ENCODE measurements at regions not wholly inside any gene's neighbourhood (a gene's known extent, or its start where the extent isn't known, plus 50 kb on each side); places are given as distances from the start of the nearest gene placed in this dataset.

DNA sequence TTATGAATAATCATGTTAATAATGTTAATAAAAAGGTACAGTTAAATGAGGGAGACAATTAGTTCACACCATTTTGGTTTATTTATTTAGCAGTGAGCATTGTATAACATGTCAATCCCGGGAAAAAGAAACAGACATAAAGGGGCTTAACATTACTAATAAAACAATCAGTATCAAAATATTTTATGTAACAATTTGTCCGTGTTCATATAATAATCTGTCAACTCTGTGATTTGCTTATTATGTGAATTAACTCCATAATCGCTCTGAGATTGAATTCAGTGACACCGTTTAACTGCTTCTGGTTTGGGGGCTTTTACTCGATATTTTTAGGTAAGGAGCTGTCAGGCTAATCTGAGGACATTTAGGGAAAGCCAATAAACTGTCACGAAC is 95.8 kb upstream of the HMGA2 start:
- TF ChIP-seq, protein P1, sequence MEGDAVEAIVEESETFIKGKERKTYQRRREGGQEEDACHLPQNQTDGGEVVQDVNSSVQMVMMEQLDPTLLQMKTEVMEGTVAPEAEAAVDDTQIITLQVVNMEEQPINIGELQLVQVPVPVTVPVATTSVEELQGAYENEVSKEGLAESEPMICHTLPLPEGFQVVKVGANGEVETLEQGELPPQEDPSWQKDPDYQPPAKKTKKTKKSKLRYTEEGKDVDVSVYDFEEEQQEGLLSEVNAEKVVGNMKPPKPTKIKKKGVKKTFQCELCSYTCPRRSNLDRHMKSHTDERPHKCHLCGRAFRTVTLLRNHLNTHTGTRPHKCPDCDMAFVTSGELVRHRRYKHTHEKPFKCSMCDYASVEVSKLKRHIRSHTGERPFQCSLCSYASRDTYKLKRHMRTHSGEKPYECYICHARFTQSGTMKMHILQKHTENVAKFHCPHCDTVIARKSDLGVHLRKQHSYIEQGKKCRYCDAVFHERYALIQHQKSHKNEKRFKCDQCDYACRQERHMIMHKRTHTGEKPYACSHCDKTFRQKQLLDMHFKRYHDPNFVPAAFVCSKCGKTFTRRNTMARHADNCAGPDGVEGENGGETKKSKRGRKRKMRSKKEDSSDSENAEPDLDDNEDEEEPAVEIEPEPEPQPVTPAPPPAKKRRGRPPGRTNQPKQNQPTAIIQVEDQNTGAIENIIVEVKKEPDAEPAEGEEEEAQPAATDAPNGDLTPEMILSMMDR (IDR thresholded peaks at IDR 0.05) = no peak
- no peak for TF ChIP-seq EP300 (IDR thresholded peaks at IDR 0.05)
